SU-DHL-6 (cell line): ENCODE measurements at regions not wholly inside any gene's neighbourhood (a gene's known extent, or its start where the extent isn't known, plus 50 kb on each side); places are given as distances from the start of the nearest gene placed in this dataset.

Experiments
- EZH2phosphoT487 ChIP-seq: fragments of 200-600 bp; sonication (generic), shearing (Covaris generic); conservative IDR thresholded peaks from 2 replicates; pipeline ENCODE4 v1.6.1; 2018; ENCODE audit warnings: mild to moderate bottlenecking, antibody characterized with exemption, low read length, moderate library complexity, mixed read lengths
- TF ChIP-seq, protein P1 (sequence below): fragments of 200-600 bp; sonication (generic); IDR thresholded peaks from one replicate; pipeline ENCODE4 v1.5.1; 2017; ENCODE audit warnings: antibody characterized with exemption, mild to moderate bottlenecking, low read length, moderate library complexity; ENCODE audit not compliant: insufficient read depth, poor library complexity, severe bottlenecking

DNA sequence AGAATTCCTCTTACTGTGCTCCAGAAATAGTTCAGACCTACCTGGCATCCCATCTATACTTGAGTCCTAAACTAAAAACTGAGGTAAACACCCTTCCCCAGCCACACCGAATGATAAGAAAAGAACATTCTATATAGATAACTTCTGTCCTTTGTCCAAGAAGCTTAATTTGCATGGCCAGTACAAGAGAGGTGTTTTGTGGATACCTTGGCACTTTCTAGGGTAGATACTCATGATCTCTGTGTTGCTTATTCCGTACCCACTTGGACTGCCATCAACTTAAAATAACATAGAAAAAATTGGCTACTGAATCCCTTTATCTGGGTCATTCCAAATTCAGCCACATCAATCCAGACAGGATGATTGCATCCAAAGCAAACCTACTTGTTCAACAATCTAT, 1050.4 kb downstream of the STIM2 start:
- TF ChIP-seq, protein P1, sequence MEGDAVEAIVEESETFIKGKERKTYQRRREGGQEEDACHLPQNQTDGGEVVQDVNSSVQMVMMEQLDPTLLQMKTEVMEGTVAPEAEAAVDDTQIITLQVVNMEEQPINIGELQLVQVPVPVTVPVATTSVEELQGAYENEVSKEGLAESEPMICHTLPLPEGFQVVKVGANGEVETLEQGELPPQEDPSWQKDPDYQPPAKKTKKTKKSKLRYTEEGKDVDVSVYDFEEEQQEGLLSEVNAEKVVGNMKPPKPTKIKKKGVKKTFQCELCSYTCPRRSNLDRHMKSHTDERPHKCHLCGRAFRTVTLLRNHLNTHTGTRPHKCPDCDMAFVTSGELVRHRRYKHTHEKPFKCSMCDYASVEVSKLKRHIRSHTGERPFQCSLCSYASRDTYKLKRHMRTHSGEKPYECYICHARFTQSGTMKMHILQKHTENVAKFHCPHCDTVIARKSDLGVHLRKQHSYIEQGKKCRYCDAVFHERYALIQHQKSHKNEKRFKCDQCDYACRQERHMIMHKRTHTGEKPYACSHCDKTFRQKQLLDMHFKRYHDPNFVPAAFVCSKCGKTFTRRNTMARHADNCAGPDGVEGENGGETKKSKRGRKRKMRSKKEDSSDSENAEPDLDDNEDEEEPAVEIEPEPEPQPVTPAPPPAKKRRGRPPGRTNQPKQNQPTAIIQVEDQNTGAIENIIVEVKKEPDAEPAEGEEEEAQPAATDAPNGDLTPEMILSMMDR, result no peak
- TF ChIP-seq EZH2phosphoT487, result no peak
